Brain pericyte (primary cell): ENCODE measurements at regions not wholly inside any gene's neighbourhood (a gene's known extent, or its start where the extent isn't known, plus 50 kb on each side); places are given as distances from the start of the nearest gene placed in this dataset.
"Not testable (repeated sequence)": the region's sequence is repeated elsewhere in the genome, so short reads cannot be mapped to it uniquely, and the experiment has no call there.

Experiments used
- DNase-seq: peaks from one replicate; pipeline ENCODE4 v3.0.0-alpha.2; 2012; ENCODE audit warnings: low read depth, low spot score

DNA sequence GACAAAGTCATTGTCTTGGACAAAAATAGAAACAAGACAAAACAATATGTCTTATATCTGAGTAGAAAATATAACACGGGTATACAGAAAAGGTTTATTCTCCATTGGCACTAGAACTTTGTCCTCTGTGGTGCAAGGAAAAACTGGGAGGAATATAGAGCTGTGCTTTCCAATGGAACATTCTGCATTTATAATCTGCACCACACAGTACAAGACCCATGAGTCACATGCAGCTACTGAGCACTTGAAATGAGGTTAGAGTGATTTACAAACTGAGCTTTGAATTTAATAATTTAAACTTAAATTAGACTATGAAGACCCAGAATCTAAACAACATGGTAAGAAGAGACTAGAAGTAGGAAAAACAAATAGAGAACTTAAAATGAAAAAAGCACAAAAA, 86.1 kb downstream of the RAP2A start:
- no peak for DNase-seq

DNA sequence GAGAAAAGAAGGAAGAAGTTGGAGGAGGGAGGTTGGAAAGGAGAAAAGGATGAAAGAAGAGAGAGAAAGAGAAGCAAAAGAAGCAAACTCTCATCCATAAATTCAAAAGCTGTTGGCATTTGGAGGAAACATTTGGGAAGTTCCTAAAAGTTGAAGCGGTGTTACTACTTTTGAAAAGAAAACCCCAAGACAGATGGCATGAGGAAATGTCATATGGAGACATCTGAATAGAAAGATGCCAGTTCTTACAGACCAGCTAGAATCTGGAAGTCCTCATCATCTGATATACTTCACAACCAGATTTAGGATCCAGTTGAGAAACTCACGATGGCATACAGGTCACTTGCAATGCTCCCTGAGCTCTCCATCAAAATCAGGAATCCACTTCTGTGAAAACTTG, 86.9 kb downstream of the RAP2A start:
- no peak for DNase-seq

DNA sequence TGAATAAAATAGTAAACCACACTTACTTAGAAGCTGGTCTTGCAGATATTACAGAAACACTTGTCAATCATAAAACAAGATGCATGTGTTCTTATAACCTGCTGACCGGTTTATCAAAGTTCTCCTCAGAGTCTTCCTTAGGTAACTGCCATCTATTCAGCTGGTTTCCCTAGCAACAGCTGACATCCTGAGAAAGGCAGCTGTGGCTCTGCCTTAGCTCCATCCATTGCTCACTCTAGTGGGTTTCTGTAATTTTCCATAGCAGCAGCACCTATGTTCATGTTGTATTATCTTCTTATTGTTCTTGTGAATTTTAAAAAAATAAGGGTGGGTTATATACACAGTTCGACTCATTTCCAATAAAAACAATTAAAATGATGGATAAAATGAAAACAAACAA, 87.8 kb downstream of the RAP2A start:
- DNase-seq: no peak

DNA sequence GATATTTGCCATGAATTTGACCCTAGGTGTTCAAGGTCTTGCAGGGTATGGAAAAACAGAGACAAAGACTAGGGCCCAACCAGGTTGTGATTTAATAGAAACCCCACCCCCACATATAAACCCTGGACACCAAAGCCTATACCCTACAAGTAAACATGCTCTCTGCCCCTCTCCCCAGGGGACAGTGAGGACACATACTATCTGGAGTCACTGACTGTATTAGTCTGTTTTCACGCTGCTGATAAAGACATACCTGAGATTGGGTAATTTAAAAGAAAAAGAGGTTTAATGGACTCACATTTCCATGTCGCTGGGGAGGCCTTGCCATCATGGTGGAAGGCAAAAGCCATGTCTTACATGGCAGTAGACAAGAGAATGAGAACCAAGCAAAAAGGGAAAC, 88.3 kb downstream of the RAP2A start:
- DNase-seq: no peak

DNA sequence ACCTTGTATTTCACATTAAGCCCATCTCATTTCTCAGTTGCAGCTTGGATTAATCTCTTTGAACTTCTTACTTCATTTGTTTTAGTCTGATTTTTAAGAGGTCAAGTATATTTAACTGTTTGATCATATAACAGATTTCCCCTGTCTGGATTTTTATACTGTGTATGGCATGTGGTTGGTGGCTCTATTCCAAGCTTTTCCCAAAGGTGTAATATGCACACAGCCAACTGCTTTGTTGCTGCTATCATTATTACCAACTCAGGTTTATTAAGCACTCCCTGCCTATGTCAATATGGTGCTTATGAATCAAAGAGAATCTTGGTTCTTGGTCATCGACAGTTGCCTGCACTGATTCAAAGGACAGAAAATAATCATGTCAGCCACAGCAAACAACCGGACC, 92.6 kb downstream of the RAP2A start:
- no peak for DNase-seq

DNA sequence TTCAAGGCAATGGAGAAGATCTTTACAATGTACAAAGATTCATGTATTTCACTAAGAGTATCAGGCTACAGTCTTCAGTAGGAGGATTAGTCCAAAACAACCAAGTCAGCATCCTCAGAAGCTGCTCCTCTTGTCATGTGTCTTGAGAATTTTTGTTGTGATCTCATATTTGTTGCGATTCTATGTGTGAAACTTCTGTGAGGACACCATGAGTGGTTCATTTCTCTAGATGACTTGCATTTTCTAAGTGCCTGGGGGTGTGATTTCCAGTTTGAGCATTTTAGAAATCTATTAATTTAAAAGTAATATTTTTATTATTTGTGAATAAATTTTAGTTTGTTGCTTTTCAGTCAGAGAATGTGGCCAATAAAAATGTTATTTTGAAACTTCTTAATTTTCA, 94.5 kb downstream of the RAP2A start:
- DNase-seq: no peak

DNA sequence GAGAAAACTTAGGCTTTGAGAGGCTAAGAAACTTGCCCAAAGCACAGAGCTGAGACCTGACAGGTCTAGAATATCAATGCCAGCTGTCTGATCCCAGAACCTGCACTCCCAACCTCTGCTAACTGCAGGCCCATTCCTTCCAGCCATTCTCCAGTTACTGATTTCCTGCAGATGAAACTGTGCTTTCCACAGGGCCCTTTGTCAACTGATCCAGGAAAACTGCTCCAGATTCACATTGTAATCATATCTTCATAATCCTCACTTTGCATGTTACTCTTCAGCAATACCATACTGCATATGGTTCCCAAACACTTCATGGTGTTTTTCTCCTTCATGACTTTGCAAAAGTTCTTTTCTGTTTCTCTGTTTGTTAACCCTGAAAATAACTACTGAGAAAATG, 100.6 kb downstream of the RAP2A start:
- no peak for DNase-seq

DNA sequence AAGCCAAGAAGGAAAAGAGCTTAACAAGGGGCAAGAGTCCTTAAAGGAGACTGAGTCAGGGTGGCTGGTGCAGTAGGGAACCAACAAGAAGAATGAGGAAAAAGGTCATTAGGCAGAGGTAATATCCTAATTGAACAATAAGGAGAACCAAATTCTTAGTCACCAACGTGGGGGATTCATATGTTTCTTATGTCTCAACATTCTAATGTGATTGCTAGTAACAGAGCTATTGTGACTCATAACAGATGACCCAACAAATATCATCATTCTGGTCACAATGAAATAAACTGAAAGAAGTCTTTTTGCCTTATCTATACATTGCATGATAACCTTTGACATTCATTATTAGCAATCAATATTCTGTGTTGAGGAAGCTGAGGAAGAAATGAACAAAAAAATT, 101.6 kb downstream of the RAP2A start:
- DNase-seq: no peak

DNA sequence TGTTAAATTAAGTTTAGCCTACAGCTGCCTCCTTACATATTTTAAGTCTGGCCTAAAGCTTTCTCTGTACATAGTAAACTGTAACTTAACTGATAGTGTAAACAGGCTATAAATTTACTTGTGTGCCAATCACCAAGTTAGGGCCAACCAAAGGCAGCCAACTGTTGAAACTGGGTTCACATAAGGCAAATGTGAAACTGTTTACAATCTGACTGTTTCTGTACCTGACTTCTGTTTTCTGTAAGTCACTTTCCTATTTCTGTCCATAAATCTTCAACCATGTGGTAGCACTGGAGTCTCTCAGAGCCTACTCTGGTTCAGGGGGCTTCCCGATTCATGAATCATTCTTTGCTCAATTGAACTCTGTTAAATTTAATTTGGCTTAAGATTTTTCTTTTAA, 103.1 kb downstream of the RAP2A start:
- no peak for DNase-seq

DNA sequence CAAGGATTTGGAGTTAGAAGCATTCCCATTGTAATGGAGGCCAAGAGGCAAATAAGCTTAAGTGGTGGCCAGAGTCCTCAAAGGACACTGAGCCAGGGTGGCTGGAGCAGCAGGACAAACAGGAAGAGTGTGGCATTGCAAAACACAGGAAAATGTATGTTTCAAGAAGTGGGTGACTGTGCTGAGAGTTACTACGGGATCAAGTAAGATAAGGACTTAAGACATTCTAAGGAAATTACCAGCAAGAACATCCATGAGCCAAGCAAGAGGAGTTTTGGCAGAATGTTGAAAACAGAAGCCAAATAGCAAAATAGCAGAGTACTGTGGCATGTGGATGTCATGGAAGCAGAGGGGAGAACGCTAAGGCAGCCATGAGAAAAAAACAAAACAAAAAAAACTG, 104.2 kb downstream of the RAP2A start:
- no peak for DNase-seq

DNA sequence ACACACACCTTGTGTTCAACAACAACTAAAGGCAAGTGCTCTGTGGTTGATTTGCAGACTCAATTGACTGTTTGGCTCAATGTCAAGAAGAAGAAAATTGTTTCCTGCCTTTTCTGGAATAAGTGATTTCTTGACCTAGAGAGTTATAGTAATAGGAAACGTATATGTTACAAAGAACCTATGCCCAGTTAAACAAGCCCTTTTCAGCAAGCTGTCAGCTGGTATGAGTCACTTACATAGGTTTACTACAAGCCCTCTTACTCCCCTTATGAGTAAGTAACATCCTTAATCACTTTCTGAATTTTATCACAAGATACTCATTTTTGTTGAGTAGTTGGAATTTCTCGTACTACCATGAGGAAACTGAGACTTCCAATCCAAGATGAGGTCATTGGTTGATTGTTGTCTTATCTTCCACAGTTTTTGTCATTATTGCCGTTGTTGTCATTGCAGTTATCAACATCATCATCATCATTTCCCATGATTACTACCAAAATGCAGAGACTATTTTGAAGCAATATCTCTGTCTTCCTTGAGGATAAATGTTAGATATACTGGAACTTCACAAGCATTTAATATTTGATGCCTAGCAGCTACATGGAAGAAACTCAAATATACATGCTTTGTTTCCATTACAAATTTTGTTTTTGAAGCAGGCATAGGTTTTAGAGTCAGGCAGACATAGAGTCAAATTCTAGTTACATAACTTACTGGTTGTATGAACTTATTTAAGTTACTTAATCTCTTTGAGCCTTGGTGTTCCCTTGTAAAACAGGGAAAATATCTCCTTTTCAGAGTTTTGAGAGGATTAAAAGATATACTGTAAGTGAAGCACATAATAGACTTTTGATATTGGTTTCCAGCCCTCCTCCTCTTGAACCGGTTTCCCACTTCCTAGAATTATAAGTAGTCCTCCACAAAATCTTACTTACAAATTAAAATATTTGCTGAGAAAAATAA, 106.0 kb downstream of the RAP2A start:
- no peak for DNase-seq

DNA sequence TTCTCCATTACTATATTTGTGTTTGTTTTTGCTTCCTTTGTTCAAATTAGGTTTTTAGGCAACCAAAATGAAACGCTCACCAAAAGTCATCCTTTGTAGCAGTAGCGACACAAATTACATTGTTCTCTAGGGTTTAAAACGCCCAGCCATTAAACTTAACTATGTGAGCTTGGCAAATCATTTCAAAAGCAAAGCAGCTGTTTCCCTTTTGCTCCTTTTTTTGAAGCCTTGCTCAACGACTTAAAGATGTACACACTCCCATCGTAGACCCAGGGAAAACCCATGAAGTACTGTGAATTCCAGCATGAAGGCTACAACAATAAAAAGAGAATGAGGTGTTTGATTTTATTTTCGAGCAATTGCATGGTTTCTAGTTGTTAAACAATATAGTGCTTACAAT, 106.7 kb downstream of the RAP2A start:
- no peak for DNase-seq

DNA sequence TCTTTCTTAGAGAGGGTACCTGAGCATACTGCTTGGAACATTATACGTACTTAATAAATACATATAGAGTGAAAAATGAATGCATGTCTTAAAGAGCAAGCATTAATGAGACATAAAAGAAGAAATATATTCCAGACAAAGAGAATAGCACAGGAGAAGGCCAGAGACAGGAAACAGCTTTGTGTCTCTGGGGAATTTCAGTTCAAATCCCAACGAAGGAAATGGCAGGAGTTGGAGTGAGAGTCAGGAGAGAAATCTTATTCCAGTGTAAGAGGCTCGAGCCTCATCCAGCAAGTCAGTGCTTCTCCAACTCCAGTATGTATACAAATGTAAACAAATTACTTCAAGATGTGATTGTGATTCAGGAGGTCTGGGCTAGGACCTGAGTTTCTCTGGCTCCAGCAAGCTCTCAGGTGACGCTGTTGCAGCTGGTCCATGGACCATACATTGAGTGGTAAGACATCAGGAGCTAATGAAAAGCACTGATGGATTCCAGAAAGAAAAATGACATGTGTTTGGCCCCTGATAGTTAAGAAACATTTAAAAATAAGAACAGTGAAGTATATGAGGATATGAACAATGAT, 108.2 kb downstream of the RAP2A start:
- DNase-seq: no peak

DNA sequence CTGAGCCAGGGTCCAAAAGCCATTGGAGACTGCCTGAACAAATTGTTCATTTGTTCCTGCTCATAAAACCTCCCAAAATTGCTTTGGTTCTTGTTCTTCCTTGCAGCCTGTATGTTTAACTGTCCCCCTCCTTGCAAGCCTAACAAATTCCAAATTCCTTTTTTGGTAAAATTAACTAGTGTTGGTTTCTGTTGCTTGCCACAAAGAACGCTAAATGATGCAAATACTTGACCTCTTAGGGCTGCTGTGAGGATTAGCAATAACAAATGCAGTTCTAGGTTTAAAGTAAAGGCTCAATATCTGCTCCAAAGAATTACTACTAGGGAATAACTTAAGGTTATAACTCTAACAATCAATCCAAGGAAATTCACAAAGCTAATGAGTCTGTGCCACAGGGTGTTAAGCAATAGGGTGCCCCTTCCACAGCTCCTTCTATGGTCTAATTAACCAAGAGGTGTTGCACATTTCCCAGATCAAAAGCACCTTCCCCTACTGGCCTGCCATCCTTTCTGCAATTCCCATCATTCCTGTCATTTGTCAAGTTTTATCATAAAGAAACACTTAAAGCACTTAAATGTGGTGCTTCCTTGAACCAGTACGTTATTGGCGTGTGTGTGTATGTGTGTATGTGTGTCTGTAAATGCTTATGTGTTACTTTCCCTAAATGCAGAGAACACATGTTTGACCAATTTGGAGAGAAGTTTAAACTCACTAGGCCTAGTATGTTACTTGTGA, 110.2 kb downstream of the RAP2A start:
- no peak for DNase-seq

DNA sequence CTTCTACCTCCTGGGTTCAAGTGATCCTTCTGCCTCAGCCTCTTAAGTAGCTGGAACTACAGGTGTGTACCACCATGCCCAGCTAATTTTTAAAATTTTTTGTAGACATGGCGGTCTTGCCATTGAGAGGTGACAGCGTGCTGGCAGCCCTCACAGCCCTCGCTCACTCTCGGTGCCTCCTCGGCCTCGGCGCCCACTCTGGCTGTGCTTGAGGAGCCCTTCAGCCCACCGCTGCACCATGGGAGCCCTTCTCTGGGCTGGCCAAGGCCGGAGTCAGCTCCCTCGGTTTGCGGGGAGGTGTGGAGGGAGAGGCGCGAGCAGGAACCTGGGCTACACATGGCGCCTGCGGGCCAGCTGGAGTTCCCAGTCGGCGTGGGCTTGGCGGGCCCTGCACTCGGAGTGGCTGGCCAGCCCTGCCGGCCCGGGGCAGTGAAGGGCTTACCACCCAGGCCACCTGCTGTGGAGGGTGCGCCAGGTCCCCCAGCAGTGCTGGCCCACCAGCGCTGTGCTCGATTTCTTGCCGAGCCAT, 111.1 kb downstream of the RAP2A start:
- not testable (repeated sequence) for DNase-seq

DNA sequence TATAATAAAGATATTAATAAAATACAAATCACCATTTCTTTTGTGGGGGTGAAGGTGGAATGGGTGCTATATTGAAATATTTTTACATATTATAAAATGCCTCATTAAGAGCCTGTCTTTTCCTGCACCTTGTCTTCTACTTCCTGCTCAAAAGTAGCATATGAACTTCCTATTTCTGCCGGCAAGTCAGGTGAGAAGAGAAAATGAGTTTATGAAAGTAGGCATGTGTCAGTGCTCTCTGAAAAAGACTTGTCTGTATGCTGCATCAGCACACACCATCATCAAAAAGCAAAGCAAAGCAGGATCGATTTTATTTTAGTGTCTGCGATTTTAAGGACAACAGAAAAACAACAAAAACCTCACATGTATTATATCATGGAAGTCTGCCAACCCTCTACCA, 114.2 kb downstream of the RAP2A start:
- no peak for DNase-seq

DNA sequence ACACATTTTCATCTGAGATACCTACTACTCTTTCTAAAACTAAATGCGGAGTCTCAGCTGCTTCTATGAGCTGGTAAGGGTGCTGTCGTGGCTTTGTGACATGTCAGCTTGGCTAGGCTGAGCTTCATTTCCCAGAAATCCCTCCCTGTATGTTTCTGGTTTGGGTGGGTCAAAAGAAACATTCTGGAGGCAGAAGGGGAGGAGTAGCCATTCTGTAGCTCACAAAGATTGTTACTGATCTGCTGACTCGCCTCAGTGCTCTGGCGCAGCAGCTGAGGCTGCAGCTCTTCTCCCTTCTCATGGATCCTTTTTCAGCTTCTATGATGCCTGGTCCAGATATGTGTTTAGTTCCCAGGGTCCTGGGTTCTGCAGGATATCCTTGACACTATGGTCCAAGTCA, 114.7 kb downstream of the RAP2A start:
- DNase-seq: no peak

DNA sequence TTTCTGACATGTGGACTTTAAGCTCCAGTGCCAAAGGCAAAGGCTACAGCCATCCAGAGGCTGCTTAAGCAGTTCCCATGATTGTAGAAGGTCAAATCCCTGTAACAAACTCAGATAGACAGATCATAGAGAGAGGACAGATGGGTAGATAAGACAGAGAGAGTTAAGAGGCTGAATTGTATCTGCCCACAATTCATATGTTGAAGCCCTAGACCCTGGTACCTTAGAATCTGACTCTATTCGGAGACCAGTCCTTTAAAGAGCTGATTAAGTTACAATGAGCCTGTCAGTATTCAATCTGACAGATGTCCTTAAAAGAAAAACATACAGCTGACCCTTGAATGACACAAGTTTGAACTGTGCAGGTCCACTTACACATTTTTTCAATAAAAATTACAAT, 115.2 kb downstream of the RAP2A start:
- no peak for DNase-seq

DNA sequence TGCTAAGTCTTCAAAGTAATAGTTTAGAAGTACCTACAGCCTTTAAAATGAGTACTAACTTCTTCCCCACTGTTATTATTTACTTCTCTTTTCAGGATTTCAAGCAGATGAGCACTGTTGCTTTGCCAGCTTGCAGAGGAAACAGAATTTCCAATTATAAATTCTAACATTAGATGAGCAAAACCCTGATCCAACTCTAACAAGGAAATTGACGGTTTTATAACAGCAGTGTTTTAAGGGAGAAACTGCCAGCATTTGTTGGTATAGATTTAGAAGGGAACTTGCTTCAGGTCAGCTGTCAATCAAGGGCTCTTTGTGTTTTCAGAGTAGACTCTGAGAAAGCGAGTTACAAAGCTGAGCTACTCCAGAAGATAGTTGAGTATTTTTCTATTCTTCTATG, 120.5 kb downstream of the RAP2A start:
- DNase-seq: no peak

DNA sequence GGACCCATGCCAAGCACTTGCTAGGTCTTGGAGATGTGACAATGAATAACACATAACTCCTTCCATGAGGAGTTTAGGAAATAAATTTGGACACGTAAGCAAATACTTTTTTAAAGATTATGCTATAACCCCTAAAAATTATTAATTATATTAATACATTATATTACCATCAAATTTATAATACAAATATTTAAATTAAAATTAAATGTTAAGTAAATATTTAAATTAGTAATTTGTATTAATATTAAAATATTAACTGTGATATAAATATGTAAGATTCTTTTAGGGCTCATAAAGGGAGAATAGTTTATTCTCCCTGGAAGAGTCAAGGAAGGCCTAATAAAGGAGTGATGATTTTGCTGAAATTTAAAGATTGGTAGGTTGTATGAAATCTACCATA, 121.1 kb downstream of the RAP2A start:
- DNase-seq: no peak

DNA sequence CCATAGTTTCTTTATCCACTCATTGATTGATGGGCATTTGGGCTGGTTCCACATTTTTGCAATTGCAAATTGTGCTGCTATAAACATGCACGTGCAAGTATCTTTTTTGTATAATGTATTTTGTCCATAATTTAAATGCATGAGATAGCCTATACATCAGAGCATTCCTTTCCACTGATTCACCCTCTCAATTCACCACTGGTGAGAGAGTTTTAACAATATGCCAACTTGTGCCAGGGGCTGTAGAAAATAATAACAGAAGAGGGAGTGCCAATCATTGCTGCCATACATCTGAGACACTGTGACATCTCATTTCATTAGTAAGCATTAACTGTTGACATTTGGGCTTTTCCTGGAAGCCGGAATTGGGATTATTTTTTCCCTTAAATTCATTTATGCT, 125.1 kb downstream of the RAP2A start:
- no peak for DNase-seq

DNA sequence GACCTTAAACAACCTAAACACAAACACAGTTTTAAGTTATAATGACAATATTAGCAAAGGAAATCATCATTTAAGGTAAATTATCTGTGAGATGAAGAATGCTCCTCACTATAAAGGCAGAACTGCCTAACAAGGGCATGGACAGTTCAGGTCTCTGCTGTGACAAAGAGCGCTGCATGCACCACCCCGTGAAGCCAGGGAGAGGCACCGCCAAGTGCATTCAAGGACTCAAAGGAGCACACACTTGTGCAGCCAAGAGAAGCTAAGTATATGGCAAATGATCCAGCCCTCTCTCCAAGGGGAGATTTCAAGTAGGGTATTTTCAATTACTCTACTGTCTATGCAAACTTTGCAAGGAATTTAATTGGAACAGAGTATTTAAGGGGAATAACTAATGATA, 126.0 kb downstream of the RAP2A start:
- DNase-seq: no peak
